ENCODE measurements at regions not wholly inside any gene's neighbourhood (a gene's known extent, or its start where the extent isn't known, plus 50 kb on each side); places are given as distances from the start of the nearest gene placed in this dataset.

GRCh38 chr6:14458669-14459266 lies 341.2 kb downstream of the CD83 start:
- Mint-ChIP-seq H3K27ac (no peak overlapping the region), H3K36me3 (no peaks in the 10 kb centered on the region), H3K4me1 (peaks cover 29 to 36% of the 10 kb centered on the region in 2 donors), H3K4me3 (no peak overlapping the region), H3K9me3 (no peaks in the 10 kb centered on the region), H3K27me3 (ENCODE audit: low read depth in 2 of 2) (peaks cover 12 to 42% of the 10 kb centered on the region in 2 donors)
- no peak for ATAC-seq
- intact Hi-C loops (cut with micrococcal nuclease), result no loop called here
- Histone ChIP-seq H3K4me3 (ENCODE audit: low read length) (no peak overlapping the region), H3K27ac (ENCODE audit: low read length) (no peak overlapping the region), H3K4me1 (ENCODE audit: control insufficient read depth, insufficient read depth, low read length) (peaks cover 33% of the 10 kb centered on the region), H3K27me3 (ENCODE audit: control insufficient read depth, insufficient read depth, low read length) (no peaks in the 10 kb centered on the region), H3K36me3 (ENCODE audit: control insufficient read depth, insufficient read depth, low read length) (no peaks in the 10 kb centered on the region), H3K9me3 (ENCODE audit: control insufficient read depth, insufficient read depth, low read length) (no peaks in the 10 kb centered on the region)
- no peak for DNase-seq
- TF ChIP-seq, protein P1, sequence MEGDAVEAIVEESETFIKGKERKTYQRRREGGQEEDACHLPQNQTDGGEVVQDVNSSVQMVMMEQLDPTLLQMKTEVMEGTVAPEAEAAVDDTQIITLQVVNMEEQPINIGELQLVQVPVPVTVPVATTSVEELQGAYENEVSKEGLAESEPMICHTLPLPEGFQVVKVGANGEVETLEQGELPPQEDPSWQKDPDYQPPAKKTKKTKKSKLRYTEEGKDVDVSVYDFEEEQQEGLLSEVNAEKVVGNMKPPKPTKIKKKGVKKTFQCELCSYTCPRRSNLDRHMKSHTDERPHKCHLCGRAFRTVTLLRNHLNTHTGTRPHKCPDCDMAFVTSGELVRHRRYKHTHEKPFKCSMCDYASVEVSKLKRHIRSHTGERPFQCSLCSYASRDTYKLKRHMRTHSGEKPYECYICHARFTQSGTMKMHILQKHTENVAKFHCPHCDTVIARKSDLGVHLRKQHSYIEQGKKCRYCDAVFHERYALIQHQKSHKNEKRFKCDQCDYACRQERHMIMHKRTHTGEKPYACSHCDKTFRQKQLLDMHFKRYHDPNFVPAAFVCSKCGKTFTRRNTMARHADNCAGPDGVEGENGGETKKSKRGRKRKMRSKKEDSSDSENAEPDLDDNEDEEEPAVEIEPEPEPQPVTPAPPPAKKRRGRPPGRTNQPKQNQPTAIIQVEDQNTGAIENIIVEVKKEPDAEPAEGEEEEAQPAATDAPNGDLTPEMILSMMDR (IDR thresholded peaks at IDR 0.05), result no peak
- 78% methylated on average over 3 of the region's 5 CpGs for WGBS (ENCODE audit: insufficient coverage)

DNA sequence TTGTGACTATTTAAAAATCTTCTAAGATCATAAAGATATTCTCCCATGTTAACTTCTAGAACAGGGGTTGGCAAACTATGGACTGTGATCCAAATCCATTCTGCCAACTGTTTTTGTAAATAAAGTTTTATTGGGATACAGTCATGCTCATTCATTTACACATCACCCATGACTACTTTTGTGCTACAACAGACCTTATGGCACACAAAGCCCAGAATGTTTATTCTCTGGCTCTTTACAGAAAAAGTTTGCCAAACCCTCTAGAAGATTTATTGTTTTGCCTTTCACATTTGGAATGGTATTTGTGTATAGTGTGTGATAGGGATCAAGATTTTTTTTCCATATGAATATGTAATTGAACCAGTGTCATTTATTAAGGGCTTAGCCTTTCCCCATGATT lies 341.7 kb downstream of the CD83 start:
- intact Hi-C loops (cut with micrococcal nuclease), result no loop called here
- H3K4me3 ChIP-seq (ENCODE audit: low read length), result no peak overlapping the region
- peaks cover 23 to 31% of the 10 kb centered on the region in 2 donors for H3K4me1 Mint-ChIP-seq
- TF ChIP-seq, protein P1 (IDR thresholded peaks at IDR 0.05), result no peak
- no peak overlapping the region for H3K27ac Mint-ChIP-seq
- H3K27me3 ChIP-seq (ENCODE audit: control insufficient read depth, insufficient read depth, low read length), result no peaks in the 10 kb centered on the region
- no peak for ATAC-seq
- H3K9me3 Mint-ChIP-seq, result no peaks in the 10 kb centered on the region
- no peaks in the 10 kb centered on the region for H3K36me3 Mint-ChIP-seq
- no peak overlapping the region for H3K4me3 Mint-ChIP-seq
- no peak overlapping the region for H3K27ac ChIP-seq (ENCODE audit: low read length)
- DNase-seq, result no peak
- H3K9me3 ChIP-seq (ENCODE audit: control insufficient read depth, insufficient read depth, low read length), result no peaks in the 10 kb centered on the region
- H3K4me1 ChIP-seq (ENCODE audit: control insufficient read depth, insufficient read depth, low read length), result peaks cover 33% of the 10 kb centered on the region
- H3K36me3 ChIP-seq (ENCODE audit: control insufficient read depth, insufficient read depth, low read length), result no peaks in the 10 kb centered on the region
- H3K27me3 Mint-ChIP-seq (ENCODE audit: low read depth in 2 of 2), result peaks cover 16 to 46% of the 10 kb centered on the region in 2 donors

DNA sequence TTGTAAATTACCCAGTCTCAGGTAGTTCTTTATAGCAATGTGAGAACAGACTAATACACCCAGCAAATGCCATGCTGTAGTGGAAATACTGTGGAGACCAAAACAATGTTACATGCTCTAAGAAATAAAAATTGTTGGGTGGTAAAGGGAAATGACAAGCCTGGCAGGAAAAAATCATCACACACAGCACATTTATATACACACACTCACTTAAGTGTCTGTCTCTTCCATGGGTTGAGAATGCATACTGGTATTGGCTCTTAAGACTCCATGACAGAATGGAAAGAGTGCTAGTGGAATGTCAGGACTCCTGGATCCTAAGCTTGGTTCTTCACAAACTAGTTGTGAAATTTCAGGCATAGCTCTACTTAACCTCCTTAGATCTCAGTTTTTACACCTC lies 343.0 kb downstream of the CD83 start:
- H3K9me3 Mint-ChIP-seq, result no peaks in the 10 kb centered on the region
- no peak for ATAC-seq
- H3K36me3 Mint-ChIP-seq, result no peaks in the 10 kb centered on the region

More for the DNA sequence above, 343.0 kb downstream of the CD83 start:
- no peak overlapping the region for H3K4me3 Mint-ChIP-seq
- H3K27me3 Mint-ChIP-seq (ENCODE audit: low read depth in 2 of 2), result peaks cover 24 to 58% of the 10 kb centered on the region in 2 donors
- no peaks in the 10 kb centered on the region for H3K36me3 ChIP-seq (ENCODE audit: control insufficient read depth, insufficient read depth, low read length)
- peaks cover 11 to 19% of the 10 kb centered on the region in 2 donors for H3K4me1 Mint-ChIP-seq
- no peaks in the 10 kb centered on the region for H3K9me3 ChIP-seq (ENCODE audit: control insufficient read depth, insufficient read depth, low read length)
- no peak overlapping the region for H3K27ac Mint-ChIP-seq
- TF ChIP-seq, protein P1 (IDR thresholded peaks at IDR 0.05), result no peak
- H3K27ac ChIP-seq (ENCODE audit: low read length), result no peak overlapping the region
- H3K4me1 ChIP-seq (ENCODE audit: control insufficient read depth, insufficient read depth, low read length), result peaks cover 23% of the 10 kb centered on the region
- intact Hi-C loops (cut with micrococcal nuclease), result no loop called here
- H3K4me3 ChIP-seq (ENCODE audit: low read length), result no peak overlapping the region
- no peak for DNase-seq
- H3K27me3 ChIP-seq (ENCODE audit: control insufficient read depth, insufficient read depth, low read length), result no peaks in the 10 kb centered on the region
